ENCODE measurements at regions not wholly inside any gene's neighbourhood (a gene's known extent, or its start where the extent isn't known, plus 50 kb on each side); places are given as distances from the start of the nearest gene placed in this dataset.

- no peak for TF ChIP-seq BCLAF1 (IDR thresholded peaks at IDR 0.05)
Measured at GRCh38 chr2:189379287-189379630, 62.0 kb upstream of the WDR75 start (continued).

GRCh38 chr2:189379731-189380261 lies 61.5 kb upstream of the WDR75 start:
- no peak overlapping the region for H3K9ac ChIP-seq (ENCODE audit: control insufficient read depth, insufficient read depth, low read length)
- H4K20me1 ChIP-seq (ENCODE audit: control insufficient read depth, insufficient read depth) = no peaks in the 10 kb centered on the region
- no peak overlapping the region for H3K4me3 ChIP-seq
- 0% methylated on average over 1 of the region's 1 CpG for whole genome bisulfite sequencing (ENCODE audit: insufficient coverage, insufficient replicate concordance, low lambda C conversion rate, missing lambda C conversion rate)
- H3K4me2 ChIP-seq (ENCODE audit: control insufficient read depth, insufficient read depth) = no peak overlapping the region
- DNase-seq (ENCODE audit: low read depth, low spot score) (no peak), ATAC-seq (no peak), FAIRE-seq (no peak)
- H3K79me2 ChIP-seq (ENCODE audit: control insufficient read depth, insufficient read depth, low read length) = no peaks in the 10 kb centered on the region
- intact Hi-C loops (cut with micrococcal nuclease; ENCODE audit: unreplicated experiment) = no loop called here
- no peak overlapping the region for H3K27ac ChIP-seq (ENCODE audit: control insufficient read depth, insufficient read depth)
- H2AFZ ChIP-seq (ENCODE audit: control insufficient read depth, low read depth, low read length) = no peak overlapping the region
- ChIA-PET POLR2A (no interaction called here), CTCF (interaction anchor here (0.7 to 1.5 kb wide), 2 partner anchors 9 to 237 kb away, joined by 3 read pairs; no protein-coding TSS in a partner anchor), RAD21 (ENCODE audit: unreplicated experiment) (no interaction called here), SMC1A (ENCODE audit: uncharacterized antibody, unreplicated experiment) (interaction anchor here (1.7 to 2.1 kb wide), 2 partner anchors 16 to 28 kb away, joined by 5 to 8 read pairs; no protein-coding TSS in a partner anchor)
- H3K36me3 ChIP-seq (ENCODE audit: control insufficient read depth in 2 of 2, insufficient read depth in 2 of 2, low read length in 1 of 2) = no peaks in the 10 kb centered on the region
- H3K4me1 ChIP-seq (ENCODE audit: control insufficient read depth, insufficient read depth, low read length) = no peaks in the 10 kb centered on the region
- in situ Hi-C loops (cut with MboI) = no loop called here
- TF ChIP-seq ZNF207 (IDR thresholded peaks at IDR 0.05; ENCODE audit: borderline replicate concordance) (no peak), ATF3 (IDR thresholded peaks at IDR 0.05; ENCODE audit: borderline replicate concordance, extremely low read depth, low read depth, low read length) (no peak), CEBPZ (IDR thresholded peaks at IDR 0.05; ENCODE audit: low read depth, low read length) (no peak)
- no peaks in the 10 kb centered on the region for H3K9me3 ChIP-seq (replicated peaks; ENCODE audit: control insufficient read depth, insufficient read depth, low read length)
- H3K27me3 ChIP-seq (replicated peaks in 1 of 2; ENCODE audit: control insufficient read depth in 2 of 2, insufficient read depth in 2 of 2, low read length in 1 of 2) = no peaks in the 10 kb centered on the region
- BruUV-seq (replicated peaks) = no TSS peak

Measured in GM12878 (cell line).